GM19324 (cell line): ENCODE measurements at regions not wholly inside any gene's neighbourhood (a gene's known extent, or its start where the extent isn't known, plus 50 kb on each side); places are given as distances from the start of the nearest gene placed in this dataset.

ENCODE experiments used
- ATAC-seq: cut with Tn5 transposase; IDR thresholded peaks from one replicate; pipeline ENCODE4 v1.9.1; 2021; ENCODE audit warnings: mild to moderate bottlenecking, moderate library complexity; ENCODE audit not compliant: unreplicated experiment, low FRiP score

- ATAC-seq = no peak
Measured at GRCh38 chr4:124469981-124470380, 242.6 kb downstream of the ANKRD50 start.

GRCh38 chr4:124478470-124478869, 234.1 kb downstream of the ANKRD50 start:
- no peak for ATAC-seq

GRCh38 chr4:124480061-124480460, 232.5 kb downstream of the ANKRD50 start:
- no peak for ATAC-seq

GRCh38 chr4:124481123-124481522, 231.4 kb downstream of the ANKRD50 start:
- no peak for ATAC-seq

- no peak for ATAC-seq
Measured at GRCh38 chr4:124483048-124483906, 229.3 kb downstream of the ANKRD50 start.

GRCh38 chr4:124484008-124484407, 228.5 kb downstream of the ANKRD50 start:
- ATAC-seq = no peak

GRCh38 chr4:124484940-124485339, 227.6 kb downstream of the ANKRD50 start:
- ATAC-seq = no peak

GRCh38 chr4:124486423-124486822, 226.1 kb downstream of the ANKRD50 start:
- no peak for ATAC-seq

GRCh38 chr4:124487651-124488050, 224.9 kb downstream of the ANKRD50 start:
- no peak for ATAC-seq

- no peak for ATAC-seq
Measured at GRCh38 chr4:124491361-124492145, 221.0 kb downstream of the ANKRD50 start.

- no peak for ATAC-seq
Measured at GRCh38 chr4:124499261-124499660, 213.3 kb downstream of the ANKRD50 start.

- no peak for ATAC-seq
Measured at GRCh38 chr4:124501576-124501975, 211.0 kb downstream of the ANKRD50 start.

GRCh38 chr4:124504431-124504830, 208.1 kb downstream of the ANKRD50 start:
- no peak for ATAC-seq

- ATAC-seq = no peak
Measured at GRCh38 chr4:124505211-124505610, 207.3 kb downstream of the ANKRD50 start.

GRCh38 chr4:124509151-124509550, 203.4 kb downstream of the ANKRD50 start:
- ATAC-seq = no peak

- no peak for ATAC-seq
Measured at GRCh38 chr4:124514588-124514987, 197.9 kb downstream of the ANKRD50 start.

GRCh38 chr4:124515591-124515990, 196.9 kb downstream of the ANKRD50 start:
- no peak for ATAC-seq

GRCh38 chr4:124519196-124519595, 193.3 kb downstream of the ANKRD50 start:
- ATAC-seq = no peak

GRCh38 chr4:124523816-124524215, 188.7 kb downstream of the ANKRD50 start:
- ATAC-seq = no peak

GRCh38 chr4:124525524-124525923, 187.0 kb downstream of the ANKRD50 start:
- no peak for ATAC-seq

GRCh38 chr4:124526331-124526730, 186.2 kb downstream of the ANKRD50 start:
- no peak for ATAC-seq

- ATAC-seq = no peak
Measured at GRCh38 chr4:124526769-124527168, 185.8 kb downstream of the ANKRD50 start.
